ENCODE measurements at regions not wholly inside any gene's neighbourhood (a gene's known extent, or its start where the extent isn't known, plus 50 kb on each side); places are given as distances from the start of the nearest gene placed in this dataset.
"Not testable (repeated sequence)": the region's sequence is repeated elsewhere in the genome, so short reads cannot be mapped to it uniquely, and the experiment has no call there.

DNA sequence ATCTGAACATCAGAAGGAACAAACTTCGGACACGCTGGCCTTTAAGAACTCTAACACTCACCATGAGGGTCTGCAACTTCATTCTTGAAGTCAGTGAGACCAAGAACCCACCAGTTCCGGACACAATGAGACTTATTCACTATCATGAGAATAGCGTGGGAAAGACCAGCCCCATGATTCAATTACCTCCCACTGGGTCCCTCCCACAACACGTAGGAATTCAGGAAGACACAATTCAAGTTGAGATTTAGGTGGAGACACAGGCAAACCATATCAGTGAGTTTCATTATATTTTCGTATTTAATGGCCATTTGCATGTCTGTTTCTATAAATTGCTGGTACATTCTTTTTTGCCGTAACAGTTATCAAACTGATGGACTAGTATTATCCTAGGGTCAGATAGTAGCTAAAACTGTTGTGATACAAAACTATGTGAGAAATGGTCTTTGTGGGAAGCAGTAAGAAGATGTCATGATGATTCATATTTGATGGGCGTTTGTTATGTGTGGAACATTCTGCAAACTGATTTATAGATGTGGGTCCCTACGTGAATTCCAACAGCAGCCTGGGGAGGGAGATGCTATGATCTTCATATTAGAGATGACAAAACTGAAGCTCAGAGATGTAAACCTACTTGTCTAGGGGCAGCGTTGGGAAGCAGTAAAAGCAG is 282.4 kb upstream of the TMEM132C start:
- DNase-seq, result no peak

DNA sequence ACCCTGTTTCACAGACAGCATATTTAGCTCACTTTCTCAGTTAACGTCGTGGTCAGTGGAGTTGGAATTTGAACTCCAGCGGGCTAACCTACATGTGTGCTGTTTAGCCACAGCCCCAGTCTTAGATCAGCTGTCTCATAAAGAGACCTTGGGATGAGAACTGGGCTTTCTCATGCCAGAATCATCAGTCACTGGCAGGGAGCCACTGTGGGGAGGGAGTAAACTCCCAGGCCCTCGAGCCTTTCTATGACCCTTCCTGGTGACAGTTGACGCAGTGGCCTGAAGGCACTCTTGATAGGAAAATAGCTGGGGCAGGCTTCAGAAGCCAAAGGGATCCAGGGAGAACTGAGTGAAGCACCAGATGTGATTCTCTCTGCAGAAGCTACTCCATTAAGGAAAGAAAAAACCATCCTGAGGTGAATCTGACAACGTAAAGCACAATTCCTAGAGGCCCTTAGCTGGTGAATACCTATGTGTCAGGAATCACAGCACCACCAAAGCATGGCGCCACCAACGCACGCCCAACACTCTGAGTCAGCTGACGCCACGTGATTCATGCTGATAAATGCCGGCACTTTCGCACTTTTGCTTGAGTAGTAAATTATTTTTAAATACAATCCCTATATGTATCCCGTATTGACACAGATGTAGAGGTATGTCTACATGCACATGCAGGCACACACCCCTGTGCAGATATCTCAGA is 279.6 kb upstream of the TMEM132C start:
- DNase-seq, result no peak

DNA sequence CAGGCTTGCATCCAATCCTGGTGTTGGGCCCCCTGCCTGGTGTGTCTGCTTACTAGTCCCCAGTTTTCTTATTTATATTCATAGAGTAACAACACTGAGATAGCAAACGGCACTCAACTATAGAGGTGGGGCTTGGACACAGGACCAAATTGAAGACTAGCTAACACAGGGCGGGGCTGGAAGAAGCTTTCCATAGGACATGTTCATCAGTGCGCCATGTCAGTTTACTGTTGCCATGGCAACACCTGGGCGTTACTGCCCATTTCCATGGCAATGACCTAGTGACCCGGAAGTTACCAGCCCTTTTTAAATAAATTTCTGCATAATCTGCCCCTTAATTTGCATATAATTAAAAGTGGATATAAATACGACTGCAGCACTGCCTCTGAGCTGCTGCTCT is 275.5 kb upstream of the TMEM132C start:
- no peak for DNase-seq

DNA sequence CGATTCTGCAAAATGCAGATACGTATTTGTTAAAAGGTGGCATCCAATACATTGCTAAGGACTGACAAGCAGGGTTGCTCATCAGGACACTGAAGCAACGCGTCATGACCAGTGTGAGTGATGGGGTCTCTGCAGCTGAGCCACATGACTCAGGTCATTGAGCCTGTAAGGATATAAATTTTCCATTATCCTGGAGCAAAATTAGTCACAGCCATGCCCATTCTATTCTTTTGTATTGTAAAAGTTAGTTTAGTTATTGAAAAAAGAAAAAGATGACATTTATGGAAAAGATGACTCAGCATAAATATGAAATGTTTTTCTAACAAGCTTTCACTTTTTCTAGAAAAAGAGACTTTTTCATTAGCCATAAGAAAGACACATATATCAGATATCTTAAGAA is 268.0 kb upstream of the TMEM132C start:
- no peak for DNase-seq

DNA sequence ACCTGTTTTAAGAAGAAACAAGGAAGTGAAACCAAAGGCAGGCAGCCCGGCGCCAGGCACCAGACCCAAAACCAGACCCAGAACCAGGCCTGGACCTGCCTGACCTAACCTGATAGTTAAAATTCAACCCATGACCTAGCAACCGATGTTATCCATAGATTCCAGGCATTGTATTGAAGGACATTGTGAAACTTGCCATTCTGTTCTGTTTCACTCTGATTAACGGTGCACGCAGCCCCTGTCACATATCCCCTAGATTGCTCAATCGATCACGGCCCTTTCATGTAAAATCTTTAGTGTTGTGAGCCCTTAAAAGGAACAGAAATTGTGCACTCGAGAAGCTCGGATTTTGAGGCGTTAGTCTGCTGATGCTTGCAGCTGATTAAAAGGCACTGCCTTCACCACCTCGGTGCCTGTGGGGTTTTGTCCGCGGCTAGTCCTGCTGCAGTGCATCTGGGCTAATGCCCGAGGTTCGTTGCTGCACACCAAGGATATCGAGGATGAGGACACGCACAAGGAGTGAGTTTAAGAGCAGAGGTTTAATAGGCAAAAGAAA is 262.5 kb upstream of the TMEM132C start:
- DNase-seq, result no peak

DNA sequence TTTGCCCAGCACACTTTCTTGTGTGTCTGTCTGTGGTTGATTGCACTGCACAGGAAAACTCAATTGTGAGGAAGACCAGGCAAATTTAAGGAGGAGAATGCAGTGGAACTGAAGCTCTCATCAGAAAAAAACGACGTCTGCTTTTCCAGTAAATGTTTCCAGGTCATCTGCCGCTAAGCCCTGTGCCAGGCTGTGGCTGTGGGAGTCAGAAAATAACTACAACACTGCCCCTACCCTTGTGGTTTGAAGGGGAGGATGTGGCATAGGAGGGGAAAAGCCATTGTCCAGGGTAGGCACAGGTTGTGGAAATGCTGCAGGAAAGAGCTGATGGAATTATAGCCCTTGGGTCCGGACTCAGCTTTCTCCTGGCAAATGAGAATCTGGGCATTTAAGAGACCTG is 259.7 kb upstream of the TMEM132C start:
- no peak for DNase-seq

DNA sequence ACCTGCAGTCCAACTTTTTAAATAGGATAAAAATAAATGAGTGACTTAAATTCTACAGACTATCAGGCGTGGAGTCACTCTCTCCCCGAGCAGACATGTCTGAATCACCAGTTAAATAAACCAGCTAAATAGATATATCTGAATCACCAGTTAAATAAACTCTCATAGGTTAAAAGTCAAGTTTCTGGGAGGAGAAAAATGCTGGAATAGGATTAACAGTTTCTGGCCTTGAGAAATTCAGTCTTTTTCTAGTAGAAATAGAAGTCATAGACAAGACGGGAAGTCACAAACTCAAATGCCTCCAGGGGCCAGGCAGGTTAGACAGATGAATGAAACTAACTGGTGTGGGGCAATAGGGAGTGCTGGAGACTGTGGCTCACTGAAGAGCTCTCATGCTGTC is 258.6 kb upstream of the TMEM132C start:
- DNase-seq, result no peak

GRCh38 chr12:128009108-128009507 is 257.9 kb upstream of the TMEM132C start:
- DNase-seq, result no peak

GRCh38 chr12:128012110-128012509 is 254.9 kb upstream of the TMEM132C start:
- no peak for DNase-seq

DNA sequence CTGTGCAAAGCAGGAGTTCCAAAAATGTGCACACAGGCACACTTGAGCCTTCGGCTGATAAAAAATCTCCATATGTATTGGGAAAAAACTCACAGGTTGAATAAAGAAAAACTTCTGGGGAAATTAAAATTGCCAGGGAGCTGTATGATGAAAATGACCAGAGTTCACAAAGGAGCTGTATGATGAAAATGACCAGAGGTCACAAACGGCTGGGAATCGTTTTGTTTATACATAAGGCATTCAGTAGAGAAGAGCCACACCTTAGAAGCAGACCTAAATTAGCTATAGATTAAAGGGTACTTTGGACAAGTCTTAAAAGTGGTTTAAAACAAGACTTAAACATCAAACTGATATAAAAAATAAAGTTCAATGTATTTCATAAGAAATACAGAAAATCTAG is 251.7 kb upstream of the TMEM132C start:
- DNase-seq, result no peak

DNA sequence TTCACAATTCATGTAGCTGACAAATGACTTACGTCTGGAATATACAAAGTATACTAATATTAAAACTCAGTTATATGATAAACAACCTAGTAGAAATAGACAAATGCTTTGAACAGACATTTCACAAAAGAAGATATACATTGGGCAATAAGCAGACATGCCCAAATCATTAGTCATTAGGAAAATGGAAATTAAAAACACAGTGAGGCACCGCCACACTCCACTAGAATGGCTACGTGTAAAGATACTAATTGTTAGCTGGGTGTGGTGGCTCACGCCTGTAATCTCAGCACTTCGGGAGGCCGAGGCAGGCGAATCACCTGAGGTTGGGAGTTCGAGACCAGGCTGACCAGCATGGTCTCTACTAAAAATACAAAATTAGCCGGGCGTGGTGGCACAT is 248.9 kb upstream of the TMEM132C start:
- no peak for DNase-seq

GRCh38 chr12:128019996-128020544 is 246.9 kb upstream of the TMEM132C start:
- DNase-seq, result no peak

DNA sequence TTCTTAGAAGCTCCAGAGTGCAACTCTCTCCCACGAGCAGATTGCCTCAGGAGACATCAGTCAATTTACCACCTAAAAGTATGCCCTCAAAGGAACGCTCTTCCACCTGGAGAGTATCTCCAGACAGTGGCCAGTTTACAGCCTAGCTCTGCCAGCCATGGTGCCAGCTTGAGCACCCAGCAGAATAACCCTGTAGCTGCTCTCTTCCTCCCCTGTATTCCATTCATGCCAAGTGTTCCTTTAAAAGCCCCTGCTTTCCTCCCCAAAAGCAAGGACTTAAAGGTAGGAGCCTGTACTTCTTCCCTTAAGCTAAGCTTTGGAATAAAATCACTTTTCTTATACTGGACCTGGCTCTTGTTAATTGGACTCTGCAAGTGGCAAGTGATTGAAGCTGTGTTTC is 245.4 kb upstream of the TMEM132C start:
- no peak for DNase-seq

- no peak for DNase-seq
Observed at GRCh38 chr12:128025589-128026245, 241.3 kb upstream of the TMEM132C start.

DNA sequence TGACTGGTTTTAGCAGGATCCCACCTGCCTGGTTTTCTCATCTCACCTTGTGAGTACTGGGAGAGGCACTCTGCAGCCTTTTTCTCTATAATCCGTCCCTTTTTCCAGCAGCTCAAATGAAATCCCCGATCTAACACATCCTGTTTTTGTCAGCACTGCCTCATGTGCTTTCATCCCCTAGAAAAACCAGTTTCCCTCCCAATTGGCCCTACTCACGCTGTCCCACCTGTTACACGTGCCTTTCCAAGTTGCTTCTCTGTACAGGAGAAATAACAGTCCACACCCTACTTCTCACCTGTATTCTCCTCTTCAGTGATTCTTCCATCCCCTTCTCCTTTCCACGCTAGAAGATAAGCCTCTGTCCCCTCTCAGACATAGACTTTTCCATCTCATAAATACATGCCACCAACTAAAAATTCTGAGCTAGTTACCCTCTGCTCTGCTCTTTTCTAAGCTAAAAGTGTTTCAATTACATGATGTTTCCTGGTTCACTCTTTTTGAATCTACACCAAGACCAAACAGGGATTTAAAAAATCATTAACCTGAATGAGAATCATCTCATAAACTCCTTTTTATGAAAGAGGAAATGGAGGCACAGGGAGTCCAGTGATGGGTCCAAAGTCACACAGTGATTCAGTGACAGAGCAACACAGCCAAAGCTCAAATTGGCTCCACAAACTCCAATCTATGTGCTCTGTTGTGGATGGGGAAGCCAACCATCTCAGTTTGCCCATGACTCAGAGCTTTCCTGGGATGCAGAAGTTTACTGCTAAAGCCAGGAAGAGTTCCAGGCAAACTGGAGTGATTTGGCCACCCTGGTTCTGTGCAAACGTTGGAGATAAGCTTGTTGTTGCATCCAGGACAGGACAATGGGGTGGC is 240.0 kb upstream of the TMEM132C start:
- DNase-seq, result no peak

DNA sequence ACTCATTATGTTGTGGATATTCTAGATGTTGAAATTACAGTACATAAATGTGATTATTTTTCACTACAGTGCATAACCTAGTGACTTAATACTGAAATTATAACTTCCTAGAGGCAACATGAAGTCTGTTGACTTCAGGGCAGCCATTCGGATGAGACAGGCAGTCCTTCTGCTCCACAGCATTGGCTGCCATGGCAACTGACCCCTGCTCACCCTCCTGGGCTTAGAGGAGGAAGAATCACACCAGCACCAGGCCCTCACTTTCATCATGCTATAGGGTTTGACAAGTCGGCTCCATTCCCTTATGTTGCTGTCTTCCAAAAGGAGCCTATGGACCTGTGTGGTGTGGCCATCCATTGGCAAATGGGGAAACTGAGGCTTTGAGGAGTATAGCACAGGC is 233.5 kb upstream of the TMEM132C start:
- DNase-seq, result no peak

DNA sequence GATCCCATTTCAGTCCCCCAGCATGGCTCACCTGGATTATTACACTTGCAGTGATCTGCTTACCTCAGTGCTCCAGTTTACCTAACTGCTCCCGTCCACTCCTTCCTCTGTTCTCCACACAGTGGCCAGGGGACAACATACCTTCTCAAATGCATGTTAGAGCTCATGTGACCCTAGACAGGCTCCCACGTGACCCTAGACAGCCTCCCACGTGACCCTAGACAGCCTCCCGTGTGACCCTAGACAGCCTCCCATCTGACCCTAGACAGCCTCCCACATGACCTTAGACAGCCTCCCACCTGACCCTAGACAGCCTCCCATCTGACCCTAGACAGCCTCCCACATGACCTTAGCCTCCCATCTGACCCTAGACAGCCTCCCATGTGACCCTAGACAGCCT is 226.0 kb upstream of the TMEM132C start:
- DNase-seq, result no peak

DNA sequence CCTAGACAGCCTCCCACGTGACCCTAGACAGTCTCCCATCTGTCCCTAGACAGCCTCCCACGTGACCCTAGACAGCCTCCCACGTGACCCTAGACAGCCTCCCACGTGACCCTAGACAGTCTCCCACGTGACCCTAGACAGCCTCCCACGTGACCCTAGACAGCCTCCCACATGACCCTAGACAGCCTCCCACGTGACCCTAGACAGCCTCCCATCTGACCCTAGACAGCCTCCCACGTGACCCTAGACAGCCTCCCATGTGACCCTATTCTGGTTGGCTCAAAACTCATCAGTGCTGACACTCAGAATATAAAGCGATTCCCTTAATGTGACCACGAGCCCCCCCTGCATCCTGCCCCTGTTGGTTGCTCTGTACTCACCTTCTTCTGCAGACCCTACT is 224.7 kb upstream of the TMEM132C start:
- DNase-seq, result not testable (repeated sequence)

DNA sequence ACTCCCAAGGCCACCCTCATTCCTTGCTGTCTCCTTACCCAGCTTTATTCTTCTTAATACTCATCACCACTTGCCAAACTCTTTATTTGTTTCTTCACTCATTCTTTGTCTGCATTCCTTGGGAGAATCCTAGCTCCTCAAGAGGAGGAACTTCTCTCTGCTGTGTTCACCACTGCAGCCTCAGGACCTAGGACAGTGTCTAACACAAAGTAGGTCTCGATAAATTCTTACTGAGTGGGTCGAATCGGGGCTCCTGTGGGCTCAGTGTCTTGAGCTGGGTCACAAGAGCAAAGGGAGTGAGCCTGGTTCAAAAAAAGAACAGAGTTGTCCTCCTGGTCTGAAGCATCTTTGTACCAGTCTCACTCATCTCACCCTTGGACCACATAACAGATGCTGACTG is 224.1 kb upstream of the TMEM132C start:
- no peak for DNase-seq

- no peak for DNase-seq
Observed at GRCh38 chr12:128043317-128043716, 223.7 kb upstream of the TMEM132C start.

DNA sequence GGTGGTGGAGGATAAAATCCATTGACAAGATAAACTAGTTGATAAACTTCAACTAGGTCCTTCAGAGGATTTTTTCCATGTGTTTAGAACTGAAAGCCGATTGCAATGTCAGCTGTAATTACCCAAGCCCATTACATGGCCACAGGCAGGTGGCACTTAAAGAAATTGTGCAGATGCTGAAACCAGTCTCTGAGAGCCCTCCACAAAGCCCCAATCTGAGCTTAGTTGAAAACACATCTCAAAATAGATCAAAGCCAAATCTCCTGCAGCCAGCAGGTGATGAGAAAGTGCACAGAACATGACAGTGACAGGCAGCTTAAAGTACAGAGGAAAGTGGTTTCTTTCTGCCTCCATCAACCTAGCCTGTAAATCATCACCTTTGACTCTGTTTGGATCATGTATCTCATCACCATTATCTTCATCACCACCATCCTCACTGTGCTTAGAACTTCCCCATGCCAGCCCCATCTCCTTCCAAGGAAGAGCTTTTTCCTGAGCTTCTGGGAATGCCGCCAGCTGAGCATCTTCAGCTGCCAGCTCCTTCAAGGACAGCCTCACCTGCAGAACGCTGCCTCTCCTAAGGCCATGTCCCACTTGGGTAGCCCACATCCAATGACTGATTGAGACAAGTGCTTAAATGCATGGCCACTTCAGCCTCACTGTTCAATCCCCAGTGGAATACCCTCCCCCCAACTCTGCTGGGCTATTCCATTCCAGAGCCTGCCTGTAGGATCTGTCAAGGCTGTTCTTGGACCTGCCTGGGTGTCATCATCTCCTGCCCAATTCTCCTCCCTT is 219.5 kb upstream of the TMEM132C start:
- no peak for DNase-seq

- no peak for DNase-seq
Observed at GRCh38 chr12:128052331-128052730, 214.6 kb upstream of the TMEM132C start.
